ENCODE measurements at regions not wholly inside any gene's neighbourhood (a gene's known extent, or its start where the extent isn't known, plus 50 kb on each side); places are given as distances from the start of the nearest gene placed in this dataset.

DNA sequence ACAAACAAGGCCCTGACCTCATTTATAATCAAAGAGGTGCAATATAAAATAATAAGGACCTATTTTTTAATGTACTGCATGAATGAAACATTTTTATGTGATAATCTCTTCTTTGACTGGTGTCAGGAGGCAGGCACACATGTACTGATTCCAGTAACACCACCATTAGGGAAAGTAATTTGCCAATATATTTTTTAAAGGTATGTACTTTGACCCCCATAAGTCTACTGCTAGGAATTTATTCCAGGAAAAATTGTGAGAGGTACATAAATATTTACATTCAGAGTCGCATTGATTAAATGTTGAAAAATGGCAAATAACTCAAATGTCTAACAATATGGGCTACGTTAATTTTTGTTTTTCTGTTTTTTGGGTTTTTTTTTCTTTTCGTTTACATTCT is 325.4 kb upstream of the PRDM1 start:
- TF ChIP-seq TAF1 (IDR thresholded peaks at IDR 0.05; ENCODE audit: low read depth, low read length) (no peak), POLR2AphosphoS5 (IDR thresholded peaks at IDR 0.05; ENCODE audit: low read depth, low read length) (no peak), POLR2A (IDR thresholded peaks at IDR 0.05; ENCODE audit: low read depth, low read length) (no peak), SPI1 (IDR thresholded peaks at IDR 0.05; ENCODE audit: low read depth, low read length) (no peak)

All from GM12891 (cell line).